DND-41 (cell line): ENCODE measurements at regions not wholly inside any gene's neighbourhood (a gene's known extent, or its start where the extent isn't known, plus 50 kb on each side); places are given as distances from the start of the nearest gene placed in this dataset.

ENCODE experiments used
- ATAC-seq: fragments of 200-7000 bp; cut with Tn5 transposase; 3 replicates; pipeline ENCODE4 v1.9.1; 2021; ENCODE audit warnings: low read depth; ENCODE audit not compliant: insufficient read depth
- DNase-seq: peaks from one replicate; pipeline ENCODE4 v3.0.0-alpha.2; 2020
- H2AFZ ChIP-seq: 2 replicates; pipeline ENCODE4 v1.6.0; 2012; ENCODE audit warnings: low read depth, low read length
- H3K27ac ChIP-seq: 2 replicates; pipeline ENCODE4 v1.5.1; 2012; ENCODE audit warnings: low read length, inconsistent platforms
- H3K27me3 ChIP-seq: fragments of 200-600 bp; sonication (generic); 2 replicates; pipeline ENCODE4 v1.6.0; 2012; ENCODE audit warnings: low read length, mild to moderate bottlenecking, inconsistent platforms; ENCODE audit not compliant: insufficient read depth, poor library complexity
- H3K36me3 ChIP-seq: 2 replicates; pipeline ENCODE4 v1.5.1; 2012; ENCODE audit warnings: low read length, inconsistent platforms; ENCODE audit not compliant: insufficient read depth
- H3K4me1 ChIP-seq: 2 replicates; pipeline ENCODE4 v1.5.1; 2012; ENCODE audit warnings: mild to moderate bottlenecking, low read length; ENCODE audit not compliant: insufficient read depth
- H3K4me2 ChIP-seq: 2 replicates; pipeline ENCODE4 v1.6.0; 2012; ENCODE audit warnings: mild to moderate bottlenecking, moderate library complexity, low read length, inconsistent platforms; ENCODE audit not compliant: insufficient read depth
- H3K4me3 ChIP-seq, 2 experiments: fragments of 200-600 bp in 1 of 2; shearing (Covaris generic) in 1 of 2; 2 replicates each; pipeline ENCODE4 v1.5.1; 2012 to 2016; ENCODE audit warnings: inconsistent platforms in 2 of 2, low read length in 2 of 2, mild to moderate bottlenecking in 2 of 2, low read depth in 1 of 2, moderate library complexity in 1 of 2
- H3K79me2 ChIP-seq: 2 replicates; pipeline ENCODE4 v1.6.0; 2012; ENCODE audit warnings: low read length, inconsistent platforms; ENCODE audit not compliant: insufficient read depth
- H3K9ac ChIP-seq: 2 replicates; pipeline ENCODE4 v1.6.0; 2012; ENCODE audit warnings: low read depth, mild to moderate bottlenecking, inconsistent platforms, low read length, moderate library complexity
- H3K9me3 ChIP-seq: 2 replicates; pipeline ENCODE4 v1.5.1; 2012; ENCODE audit warnings: low read length, moderate library complexity, mild to moderate bottlenecking, inconsistent platforms; ENCODE audit not compliant: insufficient read depth, severe bottlenecking
- H4K20me1 ChIP-seq: 2 replicates; pipeline ENCODE4 v1.6.0; 2012; ENCODE audit warnings: low read length; ENCODE audit not compliant: insufficient read depth
- CTCF ChIP-seq: IDR thresholded peaks from 2 replicates; pipeline ENCODE4 v1.5.1; 2012; ENCODE audit warnings: borderline replicate concordance, low read length, moderate library complexity, mild to moderate bottlenecking; ENCODE audit not compliant: poor library complexity, severe bottlenecking; ENCODE audit errors: extremely low read depth
- EZH2 ChIP-seq: IDR thresholded peaks from 3 replicates; pipeline ENCODE4 v1.6.1; 2012; ENCODE audit warnings: borderline replicate concordance, low read depth, mild to moderate bottlenecking, moderate library complexity, low read length, inconsistent platforms; ENCODE audit not compliant: severe bottlenecking

- peaks cover 6% of the 10 kb centered on the region for H3K27me3 ChIP-seq
- no peak overlapping the region for H2AFZ ChIP-seq
- no peak overlapping the region for H3K4me2 ChIP-seq
- peak; percentile 69 for DNase-seq
- H3K36me3 ChIP-seq, result no peaks in the 10 kb centered on the region
- H3K9me3 ChIP-seq, result no peaks in the 10 kb centered on the region
- no peaks in the 10 kb centered on the region for H4K20me1 ChIP-seq
- H3K4me3 ChIP-seq, result no peak overlapping the region
- no peak overlapping the region for H3K9ac ChIP-seq
- no peaks in the 10 kb centered on the region for H3K79me2 ChIP-seq
- H3K27ac ChIP-seq, result no peak overlapping the region
- H3K4me1 ChIP-seq, result peaks cover 13% of the 10 kb centered on the region
- peak; percentile 99 for ATAC-seq
- no peak for TF ChIP-seq CTCF
- TF ChIP-seq EZH2, result no peak
Measured at GRCh38 chr4:145299380-145300076, 119.1 kb upstream of the OTUD4 start.

DNA sequence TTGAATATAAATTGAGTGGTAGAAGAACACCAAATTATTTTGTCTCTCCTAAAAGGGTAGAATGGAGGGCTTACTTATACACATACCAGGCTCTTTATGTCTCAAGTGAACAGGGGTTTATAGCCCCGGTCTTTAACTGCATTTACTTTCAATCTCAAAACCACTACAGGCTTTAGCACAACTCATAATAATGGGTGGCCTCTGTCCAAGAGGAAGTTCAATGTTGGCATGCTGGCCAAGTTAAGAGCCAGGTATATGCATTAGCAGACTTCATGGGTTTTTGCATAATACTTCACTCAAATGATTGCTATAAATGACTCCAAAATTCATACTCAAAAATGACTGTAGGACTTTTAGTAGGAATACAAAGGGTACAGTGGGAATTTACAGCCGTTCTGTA, 118.5 kb upstream of the OTUD4 start:
- H3K9me3 ChIP-seq, result no peaks in the 10 kb centered on the region
- no peaks in the 10 kb centered on the region for H3K79me2 ChIP-seq
- TF ChIP-seq EZH2 (no peak), CTCF (no peak)
- no peaks in the 10 kb centered on the region for H4K20me1 ChIP-seq
- DNase-seq, result no peak
- H3K4me3 ChIP-seq, result no peak overlapping the region
- H3K36me3 ChIP-seq, result no peaks in the 10 kb centered on the region
- peaks cover 13% of the 10 kb centered on the region for H3K4me1 ChIP-seq
- no peak overlapping the region for H3K27ac ChIP-seq
- ATAC-seq, result no peak
- H3K4me2 ChIP-seq, result no peak overlapping the region
- no peak overlapping the region for H2AFZ ChIP-seq
- H3K9ac ChIP-seq, result no peak overlapping the region
- H3K27me3 ChIP-seq, result peaks cover 8% of the 10 kb centered on the region

DNA sequence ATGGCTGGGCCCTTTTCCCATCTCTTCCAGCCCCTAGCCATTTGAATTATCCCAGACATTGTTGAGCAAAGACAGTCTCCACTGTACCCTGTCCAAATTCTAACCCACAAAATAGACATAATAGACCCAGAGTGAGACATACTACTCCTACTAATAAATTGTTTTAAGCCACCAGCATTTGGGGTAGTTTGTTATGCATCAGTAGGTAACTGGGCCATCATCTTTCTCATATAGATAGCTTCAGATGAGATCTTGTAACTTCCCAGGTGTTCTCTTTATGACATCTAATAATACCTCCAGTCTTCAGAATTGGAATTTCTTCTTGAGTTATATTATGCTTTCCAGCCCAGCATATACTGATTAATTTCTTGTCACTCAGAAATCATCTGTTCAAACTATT, 117.2 kb upstream of the OTUD4 start:
- Histone ChIP-seq H3K4me3 (no peak overlapping the region), H3K9ac (no peak overlapping the region), H4K20me1 (no peaks in the 10 kb centered on the region), H3K9me3 (no peaks in the 10 kb centered on the region), H3K36me3 (no peaks in the 10 kb centered on the region), H2AFZ (no peak overlapping the region), H3K4me2 (no peak overlapping the region), H3K79me2 (no peaks in the 10 kb centered on the region), H3K27ac (no peak overlapping the region), H3K4me1 (peaks cover 13% of the 10 kb centered on the region), H3K27me3 (peaks cover 8% of the 10 kb centered on the region)
- TF ChIP-seq EZH2 (no peak), CTCF (no peak)
- ATAC-seq (no peak), DNase-seq (no peak)
